H9 (cell line): ENCODE measurements at regions not wholly inside any gene's neighbourhood (a gene's known extent, or its start where the extent isn't known, plus 50 kb on each side); places are given as distances from the start of the nearest gene placed in this dataset.
A peak's percentile ranks its signal among the peaks of the same experiment; 100 is the strongest.

Experiments used
- DNase-seq: peaks from one replicate; pipeline ENCODE4 v3.0.0-alpha.2; 2017
- H2AFZ ChIP-seq: one replicate; pipeline ENCODE4 v1.6.1; 2013; ENCODE audit warnings: mild to moderate bottlenecking, low read length, control low read depth, moderate library complexity
- H2AK5ac ChIP-seq: 2 replicates; pipeline ENCODE4 v1.6.1; 2013; ENCODE audit warnings: low read length, control low read depth, mixed read lengths; ENCODE audit not compliant: insufficient read length
- H2BK120ac ChIP-seq: one replicate; pipeline ENCODE4 v1.6.1; 2013; ENCODE audit warnings: low read depth, mild to moderate bottlenecking, low read length, control low read depth, inconsistent platforms; ENCODE audit not compliant: poor library complexity, severe bottlenecking
- H2BK12ac ChIP-seq: 2 replicates; pipeline ENCODE4 v1.6.1; 2013; ENCODE audit warnings: low read length, control low read depth, mixed read lengths, low read depth; ENCODE audit not compliant: insufficient read length
- H2BK15ac ChIP-seq: 2 replicates; pipeline ENCODE4 v1.6.1; 2013; ENCODE audit warnings: low read depth, low read length, control low read depth
- H2BK20ac ChIP-seq: one replicate; pipeline ENCODE4 v1.6.1; 2013; ENCODE audit warnings: low read depth, mild to moderate bottlenecking, low read length, control low read depth, inconsistent platforms; ENCODE audit not compliant: poor library complexity, severe bottlenecking
- H2BK5ac ChIP-seq: 2 replicates; pipeline ENCODE4 v1.6.1; 2013; ENCODE audit warnings: low read length, control low read depth, mixed read lengths; ENCODE audit not compliant: insufficient read length
- H3K14ac ChIP-seq: 2 replicates; pipeline ENCODE4 v1.6.1; 2013; ENCODE audit warnings: low read length, control low read depth; ENCODE audit not compliant: insufficient read depth
- H3K18ac ChIP-seq: 2 replicates; pipeline ENCODE4 v1.6.1; 2013; ENCODE audit warnings: low read depth, mild to moderate bottlenecking, mixed read lengths, low read length, control low read depth; ENCODE audit not compliant: insufficient read length
- H3K23ac ChIP-seq: 2 replicates; pipeline ENCODE4 v1.6.1; 2013; ENCODE audit warnings: low read length, control low read depth, mixed read lengths, low read depth; ENCODE audit not compliant: insufficient read length
- H3K23me2 ChIP-seq: 2 replicates; pipeline ENCODE4 v1.6.1; 2013; ENCODE audit warnings: low read depth, mild to moderate bottlenecking, mixed read lengths, low read length, control low read depth; ENCODE audit not compliant: insufficient read length, poor library complexity, severe bottlenecking
- H3K27ac ChIP-seq: 2 replicates; pipeline ENCODE4 v1.5.1; 2013; ENCODE audit warnings: low read length, control low read depth, mixed read lengths, low read depth; ENCODE audit not compliant: insufficient read length
- H3K27me3 ChIP-seq: 2 replicates; pipeline ENCODE4 v1.6.1; 2013; ENCODE audit warnings: low read length, control low read depth, inconsistent platforms; ENCODE audit not compliant: insufficient read depth
- H3K4ac ChIP-seq: 2 replicates; pipeline ENCODE4 v1.6.1; 2013; ENCODE audit warnings: low read depth, mild to moderate bottlenecking, control low read depth, inconsistent platforms, low read length, moderate library complexity
- H3K4me1 ChIP-seq: 2 replicates; pipeline ENCODE4 v1.6.1; 2013; ENCODE audit warnings: low read length, control low read depth, inconsistent platforms; ENCODE audit not compliant: insufficient read depth
- H3K4me2 ChIP-seq: 2 replicates; pipeline ENCODE4 v1.6.1; 2013; ENCODE audit warnings: low read length, control low read depth, mixed read lengths; ENCODE audit not compliant: insufficient read length, insufficient read depth
- H3K56ac ChIP-seq: 2 replicates; pipeline ENCODE4 v1.6.1; 2013; ENCODE audit warnings: low read depth, mild to moderate bottlenecking, mixed read lengths, low read length, control low read depth; ENCODE audit not compliant: insufficient read length
- H3K79me1 ChIP-seq: 2 replicates; pipeline ENCODE4 v1.6.1; 2013; ENCODE audit warnings: low read depth, mild to moderate bottlenecking, moderate library complexity, low read length, control low read depth, inconsistent platforms; ENCODE audit not compliant: insufficient read depth, poor library complexity, severe bottlenecking
- H3K79me2 ChIP-seq: 2 replicates; pipeline ENCODE4 v1.6.1; 2013; ENCODE audit warnings: low read length, control low read depth, inconsistent platforms; ENCODE audit not compliant: insufficient read depth
- H3K9ac ChIP-seq: 2 replicates; pipeline ENCODE4 v1.6.1; 2013; ENCODE audit warnings: low read length, control low read depth, mixed read lengths; ENCODE audit not compliant: insufficient read length; ENCODE audit errors: extremely low read depth
- H3K9me3 ChIP-seq: one replicate; pipeline ENCODE4 v1.6.1; 2013; ENCODE audit warnings: low read depth, low read length, inconsistent platforms; ENCODE audit not compliant: control insufficient read depth
- H3T11ph ChIP-seq: one replicate; pipeline ENCODE4 v1.6.1; 2013; ENCODE audit warnings: mild to moderate bottlenecking, low read length, control low read depth, inconsistent platforms
- H4K20me1 ChIP-seq: one replicate; pipeline ENCODE4 v1.6.1; 2013; ENCODE audit not compliant: control insufficient read depth, insufficient read length, insufficient read depth
- H4K5ac ChIP-seq: 2 replicates; pipeline ENCODE4 v1.6.1; 2013; ENCODE audit warnings: low read depth, mild to moderate bottlenecking, mixed read lengths, low read length, control low read depth; ENCODE audit not compliant: insufficient read length
- H4K8ac ChIP-seq: replicated peaks from 2 replicates; pipeline ENCODE4 v1.6.1; 2013; ENCODE audit warnings: low read length, control low read depth, mixed read lengths, low read depth; ENCODE audit not compliant: insufficient read length
- H4K91ac ChIP-seq: 2 replicates; pipeline ENCODE4 v1.6.1; 2013; ENCODE audit warnings: low read depth, mild to moderate bottlenecking, moderate library complexity, mixed read lengths, low read length, control low read depth; ENCODE audit not compliant: insufficient read length
- H3K27ac Mint-ChIP-seq, 3 experiments: 2 replicates in 2 of 3; 3 replicates in 1 of 3; pipeline ENCODE4 v1.8.0; 2020 to 2021; ENCODE audit warnings: mixed read lengths in 3 of 3, mild to moderate bottlenecking in 1 of 3, moderate library complexity in 1 of 3
- H3K27me3 Mint-ChIP-seq: 2 replicates; pipeline ENCODE4 v1.8.0; 2021; ENCODE audit warnings: low read depth, mild to moderate bottlenecking, moderate library complexity, mixed read lengths
- H3K36me3 Mint-ChIP-seq, 3 experiments: 2 replicates in 2 of 3; 3 replicates in 1 of 3; pipeline ENCODE4 v1.8.0; 2020 to 2021; ENCODE audit warnings: low read depth in 3 of 3, mixed read lengths in 3 of 3; ENCODE audit not compliant: insufficient read depth in 1 of 3
- H3K4me1 Mint-ChIP-seq, 2 experiments: 2 replicates each; pipeline ENCODE4 v1.8.0; 2020; ENCODE audit warnings: mixed read lengths in 2 of 2
- H3K4me3 Mint-ChIP-seq, 2 experiments: 2 replicates in 1 of 2; 3 replicates in 1 of 2; pipeline ENCODE4 v1.8.0; 2020 to 2021; ENCODE audit warnings: mild to moderate bottlenecking in 2 of 2, mixed read lengths in 2 of 2, moderate library complexity in 1 of 2
- H3K9me3 Mint-ChIP-seq, 2 experiments: 2 replicates in 1 of 2; 3 replicates in 1 of 2; pipeline ENCODE4 v1.8.0; 2020; ENCODE audit warnings: mild to moderate bottlenecking in 2 of 2, mixed read lengths in 2 of 2, moderate library complexity in 1 of 2
- CTCF ChIP-seq: fragments of 200-600 bp; sonication (generic); conservative IDR thresholded peaks from 3 replicates; pipeline ENCODE4 v1.8.0; 2021; ENCODE audit warnings: antibody characterized with exemption, mild to moderate bottlenecking
- WGBS: extraction: QIAGEN DNeasy Blood & Tissue Kit; methylation state at CpG from one replicate; pipeline ENCODE4 v1.1.7; 2013; ENCODE audit warnings: missing lambda C conversion rate, low lambda C conversion rate, mixed read lengths; ENCODE audit not compliant: insufficient read length; ENCODE audit errors: extremely low coverage; 5-methylcytosine and 5-hydroxymethylcytosine counted together

- no peak overlapping the region for H4K5ac ChIP-seq
Measured at GRCh38 chr12:18863769-18864500, 126.0 kb downstream of the CAPZA3 start.

More at GRCh38 chr12:18863769-18864500, 126.0 kb downstream of the CAPZA3 start:
- Histone ChIP-seq H3K23me2 (no peaks in the 10 kb centered on the region), H4K91ac (no peak overlapping the region), H2BK20ac (no peak overlapping the region), H3K56ac (no peak overlapping the region), H4K8ac (no peak overlapping the region), H3K27ac (peak overlapping the region; percentile 78), H3K18ac (no peak overlapping the region), H3K4me2 (peak overlapping the region; percentile 16), H3K27me3 (no peaks in the 10 kb centered on the region), H3K9ac (no peak overlapping the region), H2BK120ac (no peak overlapping the region), H4K20me1 (no peaks in the 10 kb centered on the region), H3K9me3 (no peaks in the 10 kb centered on the region), H2AFZ (no peak overlapping the region), H3T11ph (no peak overlapping the region), H3K4me1 (peaks cover 7% of the 10 kb centered on the region; the same call in 1 of the 2 replicates), H3K79me1 (no peaks in the 10 kb centered on the region), H3K23ac (no peak overlapping the region), H2BK12ac (no peak overlapping the region), H3K4ac (no peak overlapping the region), H2BK15ac (no peak overlapping the region), H3K79me2 (no peaks in the 10 kb centered on the region), H3K14ac (no peak overlapping the region), H2BK5ac (no peak overlapping the region), H2AK5ac (no peak overlapping the region)
- peaks cover 0 to 26% (median 12%) of the 10 kb centered on the region in 3 experiments; a peak in 5 of 7 replicates for H3K36me3 Mint-ChIP-seq
- no peaks in the 10 kb centered on the region for H3K27me3 Mint-ChIP-seq
- peaks cover 34 to 42% of the 10 kb centered on the region in 2 experiments for H3K4me1 Mint-ChIP-seq
- DNase-seq = no peak
- peak overlapping the region; percentile 90 to 96 (median 95) for H3K27ac Mint-ChIP-seq
- WGBS = no CpG with 5 or more reads among the region's 3 CpGs
- no peak for TF ChIP-seq CTCF
- no peak overlapping the region; a peak in 1 of 5 replicates for H3K4me3 Mint-ChIP-seq
- H3K9me3 Mint-ChIP-seq = peaks cover 11 to 20% of the 10 kb centered on the region in 2 experiments
